HG02623 (cell line): ENCODE measurements at regions not wholly inside any gene's neighbourhood (a gene's known extent, or its start where the extent isn't known, plus 50 kb on each side); places are given as distances from the start of the nearest gene placed in this dataset.
"Not testable (repeated sequence)": the region's sequence is repeated elsewhere in the genome, so short reads cannot be mapped to it uniquely, and the experiment has no call there.

Source experiments
- ATAC-seq: cut with Tn5 transposase; IDR thresholded peaks from one replicate; pipeline ENCODE4 v1.9.1; 2021; ENCODE audit warnings: moderate library complexity; ENCODE audit not compliant: unreplicated experiment

DNA sequence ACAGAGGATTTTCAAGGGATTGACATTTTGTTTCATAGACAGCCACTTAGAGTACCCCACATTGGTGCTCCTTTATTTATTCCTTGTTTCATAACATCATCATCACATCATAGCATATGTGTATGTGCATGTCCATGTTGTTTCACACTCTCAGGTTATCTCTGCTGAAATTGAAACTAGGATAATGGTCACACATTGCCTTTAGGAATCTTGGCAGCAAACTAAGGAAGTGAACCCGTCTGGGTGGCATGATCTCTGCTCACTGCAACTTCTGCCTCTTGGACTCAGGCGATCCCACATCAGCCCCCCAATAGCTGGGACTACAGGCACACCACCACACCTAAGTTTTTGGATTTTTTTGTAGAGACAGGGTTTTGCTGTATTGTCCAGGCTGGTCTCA, 234.2 kb upstream of the ANKRD50 start:
- ATAC-seq = no peak

- ATAC-seq = no peak
Measured at GRCh38 chr4:124945422-124945821, 232.9 kb upstream of the ANKRD50 start.

- ATAC-seq = no peak
Measured at GRCh38 chr4:124943938-124944337, 231.4 kb upstream of the ANKRD50 start.

- ATAC-seq = no peak
Measured at GRCh38 chr4:124943145-124943889, 230.8 kb upstream of the ANKRD50 start.

DNA sequence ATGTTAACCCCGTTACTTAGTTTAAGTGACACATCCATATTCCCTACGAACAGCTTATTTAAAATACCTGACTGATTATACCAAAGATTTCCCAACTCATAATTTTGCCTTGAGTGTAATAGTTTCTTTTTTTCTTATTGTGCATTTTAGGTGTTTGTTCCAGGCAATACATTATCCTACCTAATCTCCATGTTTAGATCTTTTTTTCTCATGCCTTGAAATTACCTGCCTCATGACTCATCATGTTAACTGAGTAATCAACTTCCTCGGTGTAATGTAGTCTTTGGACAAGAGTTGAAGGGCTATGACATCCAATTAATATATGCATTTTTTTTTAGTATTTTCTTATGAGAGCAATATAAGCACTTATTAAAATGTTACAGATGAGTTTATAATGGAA, 228.7 kb upstream of the ANKRD50 start:
- no peak for ATAC-seq

DNA sequence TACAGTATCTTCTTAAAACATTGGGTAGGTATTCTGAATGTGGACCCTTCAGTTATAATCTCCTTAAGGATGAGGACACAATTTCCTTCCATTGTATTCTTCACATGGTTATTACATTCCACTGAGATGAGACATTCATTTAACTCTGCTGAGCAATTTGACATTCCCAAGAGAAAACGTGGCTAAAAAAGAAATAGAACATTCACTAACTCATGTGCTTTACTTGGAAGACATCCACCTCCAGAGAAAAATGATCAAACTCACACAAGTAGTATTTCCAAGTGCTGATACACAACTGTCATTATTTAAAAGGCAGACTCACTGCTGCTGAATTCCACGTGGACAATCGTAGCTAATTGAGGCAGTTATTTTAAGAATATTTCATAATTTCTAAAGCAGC, 227.9 kb upstream of the ANKRD50 start:
- no peak for ATAC-seq

DNA sequence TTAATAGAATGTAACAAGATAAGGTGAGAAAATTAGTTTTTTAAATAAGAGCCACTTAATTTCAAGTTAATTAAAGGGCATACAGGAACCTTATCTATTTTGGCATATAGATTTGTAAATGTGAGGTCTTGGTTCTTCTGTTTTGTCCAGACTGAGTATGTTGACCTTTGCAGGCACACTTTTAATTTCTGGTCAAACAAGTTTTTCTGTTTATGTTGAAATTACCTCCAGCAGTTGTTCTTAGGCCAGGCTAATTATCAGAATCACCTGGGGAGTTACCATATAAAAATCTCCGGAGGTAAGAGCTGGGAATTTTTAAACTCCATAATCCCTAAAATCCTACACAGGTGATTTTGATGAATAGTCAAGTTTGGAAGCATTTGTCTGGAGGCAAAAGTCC, 227.4 kb upstream of the ANKRD50 start:
- no peak for ATAC-seq

DNA sequence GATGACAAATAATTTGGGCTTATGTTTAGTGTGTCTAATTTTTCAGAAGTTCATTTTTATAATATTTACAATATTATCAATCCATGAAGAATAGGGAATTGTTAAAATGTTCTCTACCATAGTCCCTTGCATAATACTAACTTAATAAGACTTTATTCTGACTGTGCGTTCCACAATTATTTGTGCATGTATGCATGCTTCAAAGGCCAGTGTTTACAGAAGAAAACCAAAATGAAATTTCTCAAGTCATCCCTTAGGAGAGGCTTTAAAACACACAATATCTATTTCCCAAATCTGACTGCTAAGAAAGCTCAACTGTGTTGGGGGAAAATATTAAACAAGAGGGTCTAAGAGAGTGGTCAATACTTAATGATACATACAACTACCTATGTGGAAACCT, 226.3 kb upstream of the ANKRD50 start:
- ATAC-seq = no peak

DNA sequence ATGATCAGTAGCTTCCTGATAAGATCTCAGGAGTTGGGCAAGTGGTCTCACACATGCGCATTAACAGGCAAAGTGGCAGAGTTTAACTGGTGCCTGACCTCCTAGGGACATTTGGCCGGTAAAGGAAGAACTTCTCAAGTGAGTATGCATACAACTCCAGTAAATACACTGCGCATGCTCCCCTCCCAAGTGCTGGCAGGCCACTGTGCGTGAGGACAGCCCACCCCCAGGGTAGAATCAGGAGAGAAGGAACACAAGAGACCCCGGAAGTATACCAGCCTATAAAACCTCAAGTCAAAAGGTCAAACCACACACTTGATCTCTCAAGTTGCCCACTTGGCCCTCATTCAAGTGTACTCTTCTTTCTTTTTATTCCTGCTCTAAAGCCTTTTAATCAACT, 225.5 kb upstream of the ANKRD50 start:
- ATAC-seq = no peak

- no peak for ATAC-seq
Measured at GRCh38 chr4:124936427-124936826, 223.9 kb upstream of the ANKRD50 start.

GRCh38 chr4:124934916-124935315, 222.4 kb upstream of the ANKRD50 start:
- no peak for ATAC-seq

DNA sequence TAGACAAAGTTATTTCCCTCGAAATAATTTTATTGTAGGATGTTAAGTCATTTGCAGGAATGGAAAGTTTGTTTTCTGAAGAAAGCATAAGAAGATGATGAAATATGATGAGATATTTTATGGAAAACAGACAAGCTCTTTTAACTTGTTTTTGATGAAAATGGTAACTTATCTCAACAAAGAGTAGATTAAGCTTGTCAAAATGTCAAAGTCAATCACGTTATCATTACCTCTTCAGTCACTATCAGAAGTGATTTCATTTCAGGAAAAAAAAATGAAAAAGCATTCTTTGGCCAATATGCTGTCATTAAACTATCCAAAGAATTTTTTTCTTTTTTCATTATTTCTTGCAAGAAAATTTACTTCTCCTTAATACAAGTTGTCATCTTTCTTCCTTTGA, 221.0 kb upstream of the ANKRD50 start:
- ATAC-seq = no peak

DNA sequence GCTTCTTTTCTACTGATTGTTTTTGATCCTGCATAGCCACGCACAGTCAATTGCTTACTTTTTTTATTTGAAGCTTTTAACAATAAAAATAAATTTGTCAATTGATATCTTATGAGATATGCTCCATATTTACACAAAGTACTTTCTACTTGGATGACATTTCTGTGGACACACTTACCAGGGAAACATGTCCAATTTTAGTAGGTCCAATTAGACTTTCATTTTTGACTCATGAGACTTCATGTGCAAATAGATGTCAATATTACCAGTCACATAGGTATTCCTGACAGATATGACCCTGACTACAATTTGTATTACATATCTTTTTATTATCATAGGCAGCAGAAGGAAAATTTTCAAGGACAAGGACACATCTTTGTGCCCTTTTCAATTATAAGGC, 219.9 kb upstream of the ANKRD50 start:
- no peak for ATAC-seq

DNA sequence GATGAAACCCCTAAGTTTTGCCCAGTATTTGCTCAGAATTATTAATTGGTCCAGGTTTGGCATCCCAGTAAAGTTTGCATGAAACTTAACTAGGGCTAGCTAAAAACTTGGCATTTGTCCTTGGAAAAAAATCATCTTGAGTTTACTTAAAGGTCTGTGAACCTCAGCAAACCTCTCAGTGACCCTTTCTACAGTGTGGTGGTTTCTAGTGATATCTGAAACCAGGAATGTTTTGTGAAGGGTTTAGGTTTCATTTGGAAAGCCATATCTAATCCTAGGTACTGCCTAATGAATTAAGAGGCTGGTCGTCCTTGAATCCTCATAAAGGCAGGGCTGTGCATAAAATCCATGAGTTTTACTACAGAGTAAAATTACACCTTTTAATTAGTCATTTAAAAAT, 218.5 kb upstream of the ANKRD50 start:
- ATAC-seq = no peak

- not testable (repeated sequence) for ATAC-seq
Measured at GRCh38 chr4:124922748-124923147, 210.2 kb upstream of the ANKRD50 start.

GRCh38 chr4:124918559-124919122, 206.1 kb upstream of the ANKRD50 start:
- ATAC-seq = no peak

GRCh38 chr4:124915073-124915472, 202.5 kb upstream of the ANKRD50 start:
- ATAC-seq = no peak

DNA sequence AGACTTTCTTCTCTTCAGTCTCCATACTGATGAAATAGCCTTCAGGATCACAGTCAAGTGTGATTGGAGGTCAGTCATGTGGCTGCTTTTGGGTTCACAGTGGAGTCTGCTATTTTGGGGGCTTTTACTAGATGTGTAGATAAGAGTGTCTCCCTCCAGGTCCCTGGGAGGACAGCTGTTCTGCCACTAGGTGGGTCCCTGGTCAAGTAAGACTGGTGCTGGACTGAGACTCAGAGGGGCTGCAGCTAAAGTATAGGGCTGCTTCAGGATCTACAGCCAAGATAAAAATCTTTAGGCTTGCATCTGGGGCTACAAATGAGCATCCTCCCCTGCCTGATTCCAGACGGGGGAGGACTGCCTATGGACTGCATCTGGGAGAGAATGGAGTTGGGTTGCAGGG, 200.7 kb upstream of the ANKRD50 start:
- ATAC-seq = no peak

GRCh38 chr4:124910327-124910726, 197.8 kb upstream of the ANKRD50 start:
- no peak for ATAC-seq

- no peak for ATAC-seq
Measured at GRCh38 chr4:124907881-124908280, 195.3 kb upstream of the ANKRD50 start.

DNA sequence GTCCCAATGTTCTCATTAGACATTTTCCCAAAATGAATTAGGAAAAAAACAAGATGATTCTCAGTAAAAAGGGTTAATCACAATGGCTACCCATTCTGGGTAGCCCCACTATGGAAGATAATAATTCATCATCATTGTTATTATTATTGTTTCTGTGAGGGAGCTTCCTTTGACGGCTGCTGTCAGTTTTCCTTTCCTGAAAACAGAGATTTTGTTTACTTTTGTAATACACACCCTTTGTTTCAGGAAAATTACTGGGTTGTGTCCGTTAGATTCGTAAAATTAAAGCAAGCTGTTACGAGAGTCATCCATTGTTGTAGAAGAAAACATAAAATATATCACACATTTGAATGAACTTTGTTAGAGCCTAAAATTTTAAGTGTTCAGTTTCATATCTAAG, 192.9 kb upstream of the ANKRD50 start:
- ATAC-seq = no peak

DNA sequence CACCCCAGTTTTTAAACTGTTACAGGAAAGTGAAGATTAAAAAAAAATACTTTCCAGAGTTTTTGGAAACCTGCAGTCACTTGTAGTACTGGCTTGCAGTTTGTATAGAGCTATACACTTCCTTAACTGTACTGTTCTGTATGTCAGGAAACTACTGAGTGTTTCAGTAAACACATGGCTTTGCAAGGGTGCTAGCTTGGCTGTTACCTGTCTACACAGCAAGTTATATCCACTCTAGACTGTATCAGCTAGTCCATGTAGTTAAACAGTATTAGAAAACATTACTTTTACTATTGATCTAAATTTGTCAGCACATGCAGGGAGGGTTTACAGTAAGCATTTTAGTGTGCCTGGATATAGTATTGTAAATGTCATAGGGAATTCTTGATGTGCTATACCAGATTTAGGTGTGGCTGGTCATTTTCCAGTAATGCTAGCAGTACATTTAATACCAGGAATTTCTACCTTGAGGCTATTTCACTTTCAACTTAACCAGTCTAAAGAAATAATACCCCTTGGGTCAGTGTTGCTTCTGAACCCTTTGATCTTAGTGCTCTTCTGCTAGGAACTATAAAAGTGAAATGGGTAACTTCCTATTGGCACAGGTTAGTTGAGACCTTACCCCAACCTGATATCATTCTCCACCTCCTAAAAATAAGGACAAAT, 192.3 kb upstream of the ANKRD50 start:
- no peak for ATAC-seq
